Adrenal gland (tissue), 5 donors: ENCODE measurements at regions not wholly inside any gene's neighbourhood (a gene's known extent, or its start where the extent isn't known, plus 50 kb on each side); places are given as distances from the start of the nearest gene placed in this dataset.

Experiments
- POLR2A ChIP-seq, 2 donors: fragments of 450-650 bp; IDR thresholded peaks; one replicate each; pipeline ENCODE4 v1.6.1; 2017; ENCODE audit warnings: antibody characterized with exemption in 2 of 2, mild to moderate bottlenecking in 2 of 2, moderate library complexity in 1 of 2
- TF ChIP-seq, protein P1 (sequence below), 6 experiments: fragments of 450-650 bp in 4 of 6; fragments of 200-600 bp in 2 of 6; sonication (generic) in 1 of 6; IDR thresholded peaks; 1 replicate in 5 of 6; 2 replicates in 1 of 6; pipeline versions ENCODE4 v1.5.1 to v1.8.0; 2016 to 2021; ENCODE audit warnings: antibody characterized with exemption in 6 of 6, mild to moderate bottlenecking in 2 of 6, moderate library complexity in 1 of 6
- donor health status: DM: no; HTN: no; CAD: no.

DNA sequence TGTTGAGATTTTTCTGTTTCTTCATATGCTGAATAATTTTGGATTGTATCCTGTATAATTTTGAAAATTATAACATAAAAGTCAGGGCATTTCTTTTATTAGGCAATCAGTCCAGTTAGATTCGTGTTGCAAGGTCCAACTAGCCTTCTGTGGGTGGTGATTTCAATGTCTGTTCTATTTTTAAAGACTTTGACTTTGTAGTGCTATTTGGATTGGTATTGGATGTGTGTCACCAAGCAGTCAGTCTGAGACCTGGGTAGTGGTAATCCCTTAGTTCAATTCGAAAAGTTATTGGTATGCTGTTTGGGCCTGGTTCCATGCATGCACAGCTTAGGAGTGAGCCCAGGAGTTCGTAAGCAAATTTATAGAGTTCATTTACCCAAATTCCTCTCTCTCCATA, 82.2 kb downstream of the EPDR1 start:
- TF ChIP-seq, protein P1, sequence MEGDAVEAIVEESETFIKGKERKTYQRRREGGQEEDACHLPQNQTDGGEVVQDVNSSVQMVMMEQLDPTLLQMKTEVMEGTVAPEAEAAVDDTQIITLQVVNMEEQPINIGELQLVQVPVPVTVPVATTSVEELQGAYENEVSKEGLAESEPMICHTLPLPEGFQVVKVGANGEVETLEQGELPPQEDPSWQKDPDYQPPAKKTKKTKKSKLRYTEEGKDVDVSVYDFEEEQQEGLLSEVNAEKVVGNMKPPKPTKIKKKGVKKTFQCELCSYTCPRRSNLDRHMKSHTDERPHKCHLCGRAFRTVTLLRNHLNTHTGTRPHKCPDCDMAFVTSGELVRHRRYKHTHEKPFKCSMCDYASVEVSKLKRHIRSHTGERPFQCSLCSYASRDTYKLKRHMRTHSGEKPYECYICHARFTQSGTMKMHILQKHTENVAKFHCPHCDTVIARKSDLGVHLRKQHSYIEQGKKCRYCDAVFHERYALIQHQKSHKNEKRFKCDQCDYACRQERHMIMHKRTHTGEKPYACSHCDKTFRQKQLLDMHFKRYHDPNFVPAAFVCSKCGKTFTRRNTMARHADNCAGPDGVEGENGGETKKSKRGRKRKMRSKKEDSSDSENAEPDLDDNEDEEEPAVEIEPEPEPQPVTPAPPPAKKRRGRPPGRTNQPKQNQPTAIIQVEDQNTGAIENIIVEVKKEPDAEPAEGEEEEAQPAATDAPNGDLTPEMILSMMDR (IDR thresholded peaks at IDR 0.05): no peak
- no peak for TF ChIP-seq POLR2A (IDR thresholded peaks at IDR 0.05)
